Uterus (tissue), 3 donors: ENCODE measurements at regions not wholly inside any gene's neighbourhood (a gene's known extent, or its start where the extent isn't known, plus 50 kb on each side); places are given as distances from the start of the nearest gene placed in this dataset.
"Not testable (repeated sequence)": the region's sequence is repeated elsewhere in the genome, so short reads cannot be mapped to it uniquely, and the experiment has no call there.

Experiments used
- DNase-seq, 2 donors: peaks; one replicate each; pipeline ENCODE4 v3.0.0-alpha.2; 2019 to 2020
- H3K27ac ChIP-seq, 2 donors: fragments of 200-600 bp; sonication (generic); 1 replicate in 1 of 2; 2 replicates in 1 of 2; pipeline ENCODE4 v1.5.1; 2016 to 2018
- H3K27me3 ChIP-seq, 2 donors: fragments of 200-600 bp; sonication (generic); one replicate each; pipeline ENCODE4 v1.5.1; 2018 to 2019; ENCODE audit warnings: control low read depth in 1 of 2
- H3K36me3 ChIP-seq, 2 donors: fragments of 200-600 bp; sonication (generic); one replicate each; pipeline ENCODE4 v1.5.1; 2019; ENCODE audit warnings: control low read depth in 1 of 2
- H3K4me1 ChIP-seq, 2 donors: fragments of 200-600 bp; sonication (generic); one replicate each; pipeline ENCODE4 v1.5.1; 2018 to 2019; ENCODE audit warnings: control low read depth in 1 of 2
- H3K4me3 ChIP-seq, 2 donors: fragments of 200-600 bp; sonication (generic); 1 replicate in 1 of 2; 2 replicates in 1 of 2; pipeline ENCODE4 v1.5.1; 2018 to 2019; ENCODE audit warnings: mild to moderate bottlenecking in 1 of 2
- H3K9me3 ChIP-seq, 2 donors: fragments of 200-600 bp; sonication (generic); one replicate each; pipeline ENCODE4 v1.5.1; 2019; ENCODE audit warnings: control low read depth in 1 of 2
- CTCF ChIP-seq, 4 experiments: fragments of 200-600 bp in 2 of 4; fragments of 450-650 bp in 2 of 4; sonication (generic) in 2 of 4; IDR thresholded peaks; one replicate each; pipeline ENCODE4 v1.5.1; 2016 to 2019; ENCODE audit warnings: antibody characterized with exemption in 4 of 4, mild to moderate bottlenecking in 2 of 4, moderate library complexity in 1 of 4
- POLR2A ChIP-seq, 2 donors: fragments of 450-650 bp; IDR thresholded peaks; one replicate each; pipeline ENCODE4 v1.6.1; 2016; ENCODE audit warnings: antibody characterized with exemption in 2 of 2, mild to moderate bottlenecking in 1 of 2, moderate library complexity in 1 of 2
- intact Hi-C: fragments of 100-400 bp; cut with DNase I; formaldehyde crosslinking; loops from one replicate; pipeline ENCODE4 v1.15.1; 2023; ENCODE audit warnings: low total_unique reads
- donor health status: DM: yes; HTN: yes; CAD: no.

GRCh38 chr21:13889176-13889575 is 279.6 kb downstream of the POTED start:
- H3K4me3 ChIP-seq, H3K9me3 ChIP-seq, intact Hi-C loops, H3K27me3 ChIP-seq, H3K4me1 ChIP-seq, H3K27ac ChIP-seq, DNase-seq, H3K36me3 ChIP-seq: not testable (repeated sequence)

- H3K9me3 ChIP-seq, H3K27me3 ChIP-seq, H3K36me3 ChIP-seq, H3K4me1 ChIP-seq, H3K4me3 ChIP-seq, intact Hi-C loops, DNase-seq, H3K27ac ChIP-seq: not testable (repeated sequence)
Measured at GRCh38 chr21:13883641-13884395, 274.2 kb downstream of the POTED start.

- H3K27me3 ChIP-seq, H3K27ac ChIP-seq, H3K4me1 ChIP-seq, DNase-seq, H3K36me3 ChIP-seq, H3K4me3 ChIP-seq, intact Hi-C loops, H3K9me3 ChIP-seq: not testable (repeated sequence)
Measured at GRCh38 chr21:13877503-13877902, 267.9 kb downstream of the POTED start.

GRCh38 chr21:13876999-13877398 is 267.4 kb downstream of the POTED start:
- H3K36me3 ChIP-seq, H3K27ac ChIP-seq, DNase-seq, H3K4me1 ChIP-seq, H3K27me3 ChIP-seq, H3K9me3 ChIP-seq, H3K4me3 ChIP-seq, intact Hi-C loops: not testable (repeated sequence)

- H3K27me3 ChIP-seq, H3K4me1 ChIP-seq, H3K4me3 ChIP-seq, H3K9me3 ChIP-seq, intact Hi-C loops, H3K27ac ChIP-seq, DNase-seq, H3K36me3 ChIP-seq: not testable (repeated sequence)
Measured at GRCh38 chr21:13874001-13874400, 264.4 kb downstream of the POTED start.

- Histone ChIP-seq H3K9me3 (no peaks in the 10 kb centered on the region), H3K27me3 (no peaks in the 10 kb centered on the region), H3K36me3 (no peaks in the 10 kb centered on the region), H3K27ac (no peak overlapping the region), H3K4me3 (no peak overlapping the region), H3K4me1 (no peaks in the 10 kb centered on the region)
- no peak for DNase-seq
- intact Hi-C loops = no loop called here
- no peak for TF ChIP-seq POLR2A (IDR thresholded peaks at IDR 0.05)
- TF ChIP-seq CTCF (IDR thresholded peaks at IDR 0.05) = no peak
Measured at GRCh38 chr21:13854638-13855037, 245.1 kb downstream of the POTED start.

- DNase-seq, H3K9me3 ChIP-seq, H3K27ac ChIP-seq, intact Hi-C loops, H3K4me3 ChIP-seq, H3K4me1 ChIP-seq, H3K36me3 ChIP-seq, H3K27me3 ChIP-seq: not testable (repeated sequence)
Measured at GRCh38 chr21:13850808-13851207, 241.2 kb downstream of the POTED start.

- H3K4me1 ChIP-seq, H3K27me3 ChIP-seq, intact Hi-C loops, H3K36me3 ChIP-seq, H3K4me3 ChIP-seq, H3K9me3 ChIP-seq, H3K27ac ChIP-seq, DNase-seq: not testable (repeated sequence)
Measured at GRCh38 chr21:13849489-13849888, 239.9 kb downstream of the POTED start.

- intact Hi-C loops, H3K27me3 ChIP-seq, H3K9me3 ChIP-seq, H3K36me3 ChIP-seq, H3K4me1 ChIP-seq, H3K27ac ChIP-seq, DNase-seq, H3K4me3 ChIP-seq: not testable (repeated sequence)
Measured at GRCh38 chr21:13846718-13847117, 237.1 kb downstream of the POTED start.

GRCh38 chr21:13844574-13844973 is 235.0 kb downstream of the POTED start:
- H3K27me3 ChIP-seq, H3K36me3 ChIP-seq, H3K9me3 ChIP-seq, H3K27ac ChIP-seq, H3K4me3 ChIP-seq, intact Hi-C loops, DNase-seq, H3K4me1 ChIP-seq: not testable (repeated sequence)

- DNase-seq, H3K4me3 ChIP-seq, H3K36me3 ChIP-seq, H3K27me3 ChIP-seq, H3K9me3 ChIP-seq, intact Hi-C loops, H3K4me1 ChIP-seq, H3K27ac ChIP-seq: not testable (repeated sequence)
Measured at GRCh38 chr21:13843081-13843480, 233.5 kb downstream of the POTED start.

GRCh38 chr21:13827666-13828065 is 218.1 kb downstream of the POTED start:
- intact Hi-C loops, H3K4me1 ChIP-seq, DNase-seq, H3K27ac ChIP-seq, H3K9me3 ChIP-seq, H3K36me3 ChIP-seq, H3K27me3 ChIP-seq, H3K4me3 ChIP-seq: not testable (repeated sequence)
